Thyroid gland (tissue), 4 donors: ENCODE measurements at regions not wholly inside any gene's neighbourhood (a gene's known extent, or its start where the extent isn't known, plus 50 kb on each side); places are given as distances from the start of the nearest gene placed in this dataset.

ENCODE experiments used
- POLR2A ChIP-seq, 2 donors: fragments of 450-650 bp; IDR thresholded peaks; one replicate each; pipeline ENCODE4 v1.6.1; 2017; ENCODE audit warnings: antibody characterized with exemption in 2 of 2, mild to moderate bottlenecking in 2 of 2, moderate library complexity in 1 of 2
- TF ChIP-seq, protein P1 (sequence below), 6 experiments: fragments of 200-600 bp in 3 of 6; fragments of 450-650 bp in 3 of 6; sonication (generic) in 3 of 6; IDR thresholded peaks; one replicate each; pipeline ENCODE4 v1.5.1; 2016 to 2019; ENCODE audit warnings: antibody characterized with exemption in 6 of 6, mild to moderate bottlenecking in 2 of 6, inconsistent platforms in 1 of 6, moderate library complexity in 1 of 6

DNA sequence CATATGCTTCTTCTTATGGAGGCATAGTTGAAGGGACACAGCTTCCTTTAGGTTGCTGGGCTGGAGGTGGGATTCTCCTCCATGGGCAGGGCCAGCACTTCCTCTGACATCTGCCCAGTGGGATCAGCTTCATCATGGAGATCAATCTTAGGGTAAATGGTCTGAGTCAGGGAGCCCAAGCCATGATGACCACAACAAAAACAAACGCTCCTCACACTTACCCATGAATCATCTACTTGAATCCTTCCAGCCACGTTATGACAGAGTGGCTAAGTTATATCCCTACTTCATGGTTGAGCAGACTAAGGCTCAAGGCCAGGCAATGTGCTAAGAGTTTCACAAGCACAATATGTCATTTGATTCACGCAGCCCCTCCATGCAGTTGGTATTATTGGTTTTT, 87.2 kb upstream of the NMNAT3 start:
- TF ChIP-seq, protein P1, sequence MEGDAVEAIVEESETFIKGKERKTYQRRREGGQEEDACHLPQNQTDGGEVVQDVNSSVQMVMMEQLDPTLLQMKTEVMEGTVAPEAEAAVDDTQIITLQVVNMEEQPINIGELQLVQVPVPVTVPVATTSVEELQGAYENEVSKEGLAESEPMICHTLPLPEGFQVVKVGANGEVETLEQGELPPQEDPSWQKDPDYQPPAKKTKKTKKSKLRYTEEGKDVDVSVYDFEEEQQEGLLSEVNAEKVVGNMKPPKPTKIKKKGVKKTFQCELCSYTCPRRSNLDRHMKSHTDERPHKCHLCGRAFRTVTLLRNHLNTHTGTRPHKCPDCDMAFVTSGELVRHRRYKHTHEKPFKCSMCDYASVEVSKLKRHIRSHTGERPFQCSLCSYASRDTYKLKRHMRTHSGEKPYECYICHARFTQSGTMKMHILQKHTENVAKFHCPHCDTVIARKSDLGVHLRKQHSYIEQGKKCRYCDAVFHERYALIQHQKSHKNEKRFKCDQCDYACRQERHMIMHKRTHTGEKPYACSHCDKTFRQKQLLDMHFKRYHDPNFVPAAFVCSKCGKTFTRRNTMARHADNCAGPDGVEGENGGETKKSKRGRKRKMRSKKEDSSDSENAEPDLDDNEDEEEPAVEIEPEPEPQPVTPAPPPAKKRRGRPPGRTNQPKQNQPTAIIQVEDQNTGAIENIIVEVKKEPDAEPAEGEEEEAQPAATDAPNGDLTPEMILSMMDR (IDR thresholded peaks at IDR 0.05), result no peak
- TF ChIP-seq POLR2A (IDR thresholded peaks at IDR 0.05), result no peak
